Erythroblast (primary cell): ENCODE measurements at regions not wholly inside any gene's neighbourhood (a gene's known extent, or its start where the extent isn't known, plus 50 kb on each side); places are given as distances from the start of the nearest gene placed in this dataset.

Source experiments
- GATA1 ChIP-seq: IDR thresholded peaks from 2 replicates; pipeline ENCODE4 v1.6.1; 2011; ENCODE audit warnings: low read depth, mild to moderate bottlenecking, control low read depth, low read length, moderate library complexity
- POLR2A ChIP-seq: IDR thresholded peaks from 2 replicates; pipeline ENCODE4 v1.6.1; 2011; ENCODE audit warnings: mild to moderate bottlenecking, low read length

GRCh38 chr6:164692772-164693510 is 616.5 kb downstream of the C6orf118 start:
- TF ChIP-seq POLR2A, result no peak
- no peak for TF ChIP-seq GATA1
